CD4-positive, alpha-beta T cell treated with Interleukin-17A for 4 hours (primary cell): ENCODE measurements at regions not wholly inside any gene's neighbourhood (a gene's known extent, or its start where the extent isn't known, plus 50 kb on each side); places are given as distances from the start of the nearest gene placed in this dataset.

Experiments used
- DNase-seq: peaks from one replicate; pipeline ENCODE4 v3.0.0-alpha.2; 2020; ENCODE audit warnings: mixed read lengths

DNA sequence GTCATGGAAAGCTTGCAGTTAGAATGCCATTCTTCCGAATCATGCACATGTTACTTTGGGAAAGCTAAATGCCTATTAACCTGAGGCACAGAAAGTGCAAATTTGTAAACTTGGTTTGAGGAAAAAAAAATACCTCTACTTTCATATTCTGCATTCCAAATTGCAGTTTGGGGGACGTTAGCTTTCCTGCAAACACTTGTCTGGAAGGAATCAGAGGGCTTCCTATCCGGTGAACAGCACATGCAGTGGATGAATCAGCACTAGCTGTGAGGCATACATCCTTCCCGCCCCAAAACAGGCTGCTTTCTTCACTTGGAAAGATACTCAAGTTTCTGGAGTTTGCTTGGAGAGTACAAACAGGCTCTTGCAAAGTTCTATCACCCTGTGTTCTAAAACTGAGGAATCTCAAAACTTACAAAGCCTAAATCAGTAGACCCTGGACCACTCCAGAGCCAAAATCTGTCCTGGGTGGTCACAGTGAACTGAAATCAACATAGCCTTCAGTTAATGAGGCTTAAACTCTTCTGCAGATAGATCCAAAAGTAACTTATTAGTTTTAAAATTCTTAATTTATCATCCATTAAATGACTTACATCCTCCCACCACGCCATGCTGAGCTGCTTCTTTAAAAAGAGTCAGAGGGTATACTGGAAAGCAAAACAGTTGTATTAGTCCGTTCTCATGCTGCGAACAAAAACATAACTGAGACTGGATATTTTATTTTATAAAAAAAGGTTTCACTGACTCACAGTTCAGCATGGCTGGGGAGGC, 802.3 kb upstream of the ARGLU1 start:
- DNase-seq, result no peak

DNA sequence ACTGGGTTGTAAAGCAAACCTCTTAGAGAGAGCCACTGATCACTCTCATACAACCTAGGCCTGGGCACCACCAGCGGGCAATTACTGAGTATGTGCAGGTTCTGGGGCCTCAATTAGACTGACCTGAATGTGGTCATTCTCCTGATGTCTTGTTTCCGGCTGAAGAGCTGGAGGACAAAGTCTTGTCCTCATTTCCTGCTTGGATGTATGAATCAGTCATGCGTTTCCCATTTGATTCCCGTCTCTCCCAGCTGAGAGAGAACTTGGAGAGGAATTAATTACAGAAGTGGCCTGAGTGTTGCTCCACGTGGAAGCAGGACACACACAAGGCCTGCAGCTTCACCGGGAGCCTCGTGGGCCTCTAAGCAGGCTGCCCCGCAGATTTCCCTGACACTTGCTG, 799.3 kb upstream of the ARGLU1 start:
- no peak for DNase-seq

DNA sequence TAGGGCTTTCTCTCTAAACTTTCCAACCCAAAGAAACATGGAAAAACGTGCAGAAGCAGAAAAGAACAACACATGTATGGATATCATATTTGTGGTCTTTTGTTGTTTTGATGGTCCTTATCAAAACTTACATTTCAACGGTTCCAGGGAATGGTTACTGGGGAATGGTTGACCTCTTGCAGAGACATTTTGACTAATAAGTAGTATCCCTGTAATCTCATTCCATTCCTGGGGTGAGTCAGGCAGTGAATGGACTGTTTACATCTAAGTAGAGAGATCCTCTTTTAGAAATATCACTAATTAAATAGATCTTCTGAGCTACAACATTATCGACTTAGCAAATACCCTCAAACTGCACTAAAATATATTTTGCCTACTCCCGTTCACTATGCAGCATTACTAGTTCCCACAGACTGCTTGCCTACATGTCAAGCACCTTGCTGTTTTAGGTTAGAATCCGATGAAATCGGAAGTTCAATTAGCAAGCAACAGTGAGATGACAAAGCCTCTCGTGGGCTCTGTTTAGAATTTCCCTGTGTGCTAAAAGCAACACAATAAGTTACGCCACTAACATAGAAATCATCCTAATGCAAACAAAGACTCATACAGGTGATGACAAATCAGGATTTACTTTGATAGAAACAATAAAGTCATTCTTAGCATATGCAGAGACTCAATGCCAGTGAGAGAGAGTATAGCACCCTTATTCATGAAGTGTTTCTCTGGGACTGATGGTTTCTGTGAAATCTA, 797.7 kb upstream of the ARGLU1 start:
- no peak for DNase-seq

- DNase-seq, result no peak
Measured at GRCh38 chr13:107364658-107365057, 796.7 kb upstream of the ARGLU1 start.

GRCh38 chr13:107361666-107362065, 793.7 kb upstream of the ARGLU1 start:
- DNase-seq, result no peak

GRCh38 chr13:107360010-107360409, 792.1 kb upstream of the ARGLU1 start:
- no peak for DNase-seq

GRCh38 chr13:107358866-107359265, 790.9 kb upstream of the ARGLU1 start:
- DNase-seq, result no peak

DNA sequence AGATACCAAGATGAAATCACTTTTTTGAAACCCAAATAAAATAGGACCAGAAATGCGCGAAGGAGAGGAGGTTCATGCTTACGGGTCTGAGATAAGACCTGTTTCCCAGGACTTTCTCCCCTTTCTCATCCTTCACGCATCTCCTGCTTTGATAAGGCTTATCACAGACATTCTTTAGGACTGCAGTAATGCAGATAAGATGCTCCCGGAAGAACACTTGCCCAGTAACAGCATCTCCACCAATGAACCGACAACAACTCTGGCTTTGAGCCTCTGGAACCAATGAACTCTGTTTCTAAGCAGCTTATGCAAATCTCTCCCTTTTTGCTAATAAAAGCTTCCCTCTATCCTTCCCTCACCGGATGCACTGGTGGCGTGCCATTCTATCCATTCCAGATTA, 783.4 kb upstream of the ARGLU1 start:
- no peak for DNase-seq

DNA sequence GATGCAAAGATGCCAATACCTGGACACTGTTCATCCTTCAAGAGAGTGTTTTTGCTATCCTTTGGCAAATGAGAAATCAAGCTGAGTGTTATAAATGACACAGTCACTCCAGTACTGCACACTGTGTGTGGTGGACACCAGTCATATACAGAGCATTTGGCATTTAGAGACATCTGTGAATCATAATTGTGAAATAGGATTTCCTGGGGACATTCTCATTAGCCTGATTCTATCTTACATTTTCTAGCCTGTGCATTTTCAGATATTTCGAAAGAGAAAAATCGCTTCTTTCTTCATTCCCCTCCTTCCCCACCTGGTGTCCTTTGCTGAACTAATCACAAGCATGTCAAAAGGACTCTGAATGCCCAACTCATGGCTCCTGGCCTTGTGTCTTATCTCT, 781.0 kb upstream of the ARGLU1 start:
- DNase-seq, result no peak

- DNase-seq, result no peak
Measured at GRCh38 chr13:107348471-107348870, 780.5 kb upstream of the ARGLU1 start.

GRCh38 chr13:107347641-107348369, 779.9 kb upstream of the ARGLU1 start:
- no peak for DNase-seq

- DNase-seq, result no peak
Measured at GRCh38 chr13:107342747-107343146, 774.8 kb upstream of the ARGLU1 start.

- DNase-seq, result no peak
Measured at GRCh38 chr13:107339209-107339608, 771.3 kb upstream of the ARGLU1 start.

DNA sequence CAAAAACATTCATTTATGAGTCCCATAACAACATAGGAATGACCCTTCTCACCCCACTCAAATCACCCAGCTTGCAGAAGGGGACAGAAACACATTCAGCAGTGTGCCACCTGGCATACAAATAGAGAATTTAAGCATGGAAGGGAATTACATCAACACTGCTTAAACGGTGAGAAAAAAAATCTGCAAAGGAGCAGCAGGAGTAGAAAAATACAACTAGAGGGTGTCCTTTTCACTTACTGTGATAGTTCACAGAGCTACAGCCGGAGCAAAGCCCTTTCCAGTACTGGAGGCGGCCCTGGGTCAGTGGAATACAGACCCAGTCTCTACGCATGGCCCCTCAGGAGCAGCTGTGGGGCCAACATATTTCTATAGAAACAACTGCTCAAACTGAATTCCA, 764.3 kb upstream of the ARGLU1 start:
- no peak for DNase-seq

- no peak for DNase-seq
Measured at GRCh38 chr13:107331359-107331758, 763.4 kb upstream of the ARGLU1 start.

DNA sequence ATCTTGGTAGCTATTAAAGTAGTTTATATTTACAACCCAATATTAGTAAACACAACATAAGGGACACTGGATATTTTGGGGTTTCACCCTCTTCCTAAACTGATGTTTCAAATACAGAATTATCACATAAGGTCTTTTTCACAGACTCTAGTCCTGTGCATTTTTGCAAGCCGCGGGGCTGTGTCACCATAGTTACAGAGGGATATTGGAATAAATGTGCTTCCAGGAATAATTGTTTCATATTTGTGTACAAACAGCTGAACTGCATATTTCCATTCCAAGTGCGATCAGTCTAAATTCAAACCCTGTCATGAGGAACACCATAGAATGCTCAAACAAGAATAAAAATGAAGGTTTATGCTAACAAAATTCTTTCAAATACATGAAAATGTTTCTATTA, 762.5 kb upstream of the ARGLU1 start:
- DNase-seq, result no peak

GRCh38 chr13:107329991-107330390, 762.1 kb upstream of the ARGLU1 start:
- DNase-seq, result no peak

- no peak for DNase-seq
Measured at GRCh38 chr13:107324416-107325204, 756.7 kb upstream of the ARGLU1 start.

DNA sequence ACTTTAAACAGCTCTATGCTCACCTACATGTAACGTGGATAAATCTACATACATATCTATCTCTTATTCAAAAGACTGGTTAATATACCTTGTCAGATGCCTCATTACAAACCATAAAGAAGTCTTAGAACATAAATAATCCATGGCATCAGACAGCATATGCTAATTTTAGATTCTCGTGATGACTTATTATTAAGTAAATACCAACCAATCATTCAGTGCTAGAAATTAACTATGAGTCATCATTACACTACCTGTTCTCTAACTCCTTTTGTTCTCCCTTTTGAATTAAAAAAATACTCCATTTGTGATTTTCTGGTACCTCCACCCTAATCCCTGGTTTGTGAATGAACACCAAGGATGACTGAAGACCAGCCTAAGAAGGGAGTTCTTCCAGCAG, 754.3 kb upstream of the ARGLU1 start:
- no peak for DNase-seq

GRCh38 chr13:107305178-107305577, 737.2 kb upstream of the ARGLU1 start:
- DNase-seq, result no peak

DNA sequence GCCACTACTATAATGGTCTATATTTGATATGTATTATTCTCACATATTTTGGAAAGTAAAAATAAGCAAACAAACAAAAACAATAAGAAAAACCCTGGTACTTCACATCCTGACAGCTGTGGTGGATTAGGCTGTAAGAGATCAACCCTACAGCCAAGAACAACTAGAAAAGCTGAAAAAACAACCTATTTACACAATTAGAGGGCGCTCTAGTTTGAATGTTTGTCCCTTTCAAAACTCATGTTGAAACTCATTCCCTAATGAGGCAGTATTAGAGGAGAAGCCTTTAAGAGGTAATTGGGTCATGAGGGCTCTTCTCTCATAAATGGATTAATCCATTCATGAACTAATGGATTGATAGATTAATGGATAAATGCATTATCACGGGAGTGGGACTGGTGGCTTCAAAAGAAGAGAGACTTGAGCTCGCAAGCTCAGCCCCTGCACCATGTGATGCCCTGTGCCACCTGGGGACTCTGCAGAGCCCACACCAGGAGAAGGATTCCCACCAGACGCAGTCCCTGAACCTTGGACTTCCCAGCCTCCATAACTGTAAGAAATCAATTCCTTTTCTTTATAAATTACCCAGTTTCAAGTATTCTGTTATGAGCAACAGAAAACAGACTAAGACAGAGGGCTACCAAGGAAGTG, 733.9 kb upstream of the ARGLU1 start:
- no peak for DNase-seq

DNA sequence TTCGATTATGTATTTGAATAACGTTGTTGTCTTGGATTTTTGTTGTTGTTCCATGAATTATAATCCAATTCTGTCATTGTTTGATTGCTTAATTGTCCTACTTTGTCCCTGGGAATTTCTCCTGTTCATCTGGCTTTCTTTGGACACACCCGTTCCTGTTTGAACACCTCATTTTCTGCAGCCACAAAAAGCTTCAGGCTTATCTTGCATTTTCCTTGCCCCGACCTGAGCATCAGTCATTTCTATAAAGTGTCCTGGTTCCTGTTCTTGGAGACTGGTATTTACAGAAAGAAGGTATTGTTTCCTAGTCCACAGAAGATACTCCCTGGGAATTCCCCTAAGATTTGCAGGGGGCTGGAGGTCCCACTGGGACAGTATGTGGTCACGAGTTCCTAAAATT, 731.8 kb upstream of the ARGLU1 start:
- no peak for DNase-seq
